ENCODE measurements at regions not wholly inside any gene's neighbourhood (a gene's known extent, or its start where the extent isn't known, plus 50 kb on each side); places are given as distances from the start of the nearest gene placed in this dataset.
A peak's percentile ranks its signal among the peaks of the same experiment; 100 is the strongest.

- no peak for TF ChIP-seq CTCF (IDR thresholded peaks at IDR 0.05)
- H4K20me1 ChIP-seq (ENCODE audit: insufficient read depth, low read length) = no peaks in the 10 kb centered on the region
Measured at GRCh38 chr4:142983589-142983988, 137.5 kb upstream of the INPP4B start.

GRCh38 chr4:142984871-142985585 lies 138.9 kb upstream of the INPP4B start:
- H3K4me2 ChIP-seq (replicated peaks; ENCODE audit: extremely low read depth, low read length, poor library complexity, severe bottlenecking) = no peak overlapping the region
- Mint-ChIP-seq H3K27ac (no peak overlapping the region), H3K9me3 (peaks cover 0 to 4% (median 1%) of the 10 kb centered on the region in 7 donors), H3K4me1 (no peaks in the 10 kb centered on the region), H3K36me3 (no peaks in the 10 kb centered on the region), H3K27me3 (ENCODE audit: low read depth in 3 of 3) (peaks cover 0 to 3% (median 0%) of the 10 kb centered on the region in 3 donors), H3K4me3 (no peak overlapping the region)
- no peaks in the 10 kb centered on the region for H3K36me3 ChIP-seq (replicated peaks in 1 of 2; ENCODE audit: control insufficient read depth in 1 of 2, insufficient read depth in 2 of 2, low read length in 2 of 2)
- peaks cover 0 to 1% of the 10 kb centered on the region in 2 donors for H3K9me3 ChIP-seq (replicated peaks in 1 of 2; ENCODE audit: control insufficient read depth in 1 of 2, insufficient read depth in 1 of 2, low read length in 2 of 2)
- no peak overlapping the region for H2AFZ ChIP-seq (ENCODE audit: insufficient read depth, low read depth, low read length, poor library complexity, severe bottlenecking)
- intact Hi-C loops (cut with micrococcal nuclease) = no loop called here
- H3K9ac ChIP-seq (ENCODE audit: insufficient read depth, low read length, poor library complexity, severe bottlenecking) = no peak overlapping the region
- peak; percentile 24 for TF ChIP-seq CTCF (IDR thresholded peaks at IDR 0.05)
- 40% methylated on average over 1 of the region's 3 CpGs for WGBS (ENCODE audit: insufficient coverage)
- H3K4me1 ChIP-seq (ENCODE audit: control insufficient read depth in 1 of 2, insufficient read depth in 2 of 2, low read length in 2 of 2) = no peaks in the 10 kb centered on the region
- DNase-seq = no peak
- H3K79me2 ChIP-seq (ENCODE audit: insufficient read depth, low read length) = no peaks in the 10 kb centered on the region
- no peaks in the 10 kb centered on the region for H4K20me1 ChIP-seq (ENCODE audit: insufficient read depth, low read length)
- H3K4me3 ChIP-seq (replicated peaks in 1 of 3; ENCODE audit: low read depth in 2 of 3, low read length in 3 of 3) = no peak overlapping the region
- H3K27ac ChIP-seq (ENCODE audit: low read depth in 1 of 2, low read length in 2 of 2) = no peak overlapping the region
- no peaks in the 10 kb centered on the region for H3K27me3 ChIP-seq (ENCODE audit: control insufficient read depth in 2 of 2, insufficient read depth in 2 of 2, low read length in 2 of 2)

More at GRCh38 chr4:142983589-142983988, 137.5 kb upstream of the INPP4B start:
- Mint-ChIP-seq H3K4me3 (no peak overlapping the region), H3K36me3 (no peaks in the 10 kb centered on the region), H3K9me3 (peaks cover 0 to 1% (median 0%) of the 10 kb centered on the region in 7 donors), H3K27me3 (ENCODE audit: low read depth in 3 of 3) (peaks cover 0 to 2% (median 0%) of the 10 kb centered on the region in 3 donors), H3K4me1 (no peaks in the 10 kb centered on the region), H3K27ac (no peak overlapping the region)
- Histone ChIP-seq H3K4me3 (replicated peaks in 1 of 3; ENCODE audit: low read depth in 2 of 3, low read length in 3 of 3) (no peak overlapping the region), H3K27me3 (ENCODE audit: control insufficient read depth in 2 of 2, insufficient read depth in 2 of 2, low read length in 2 of 2) (no peaks in the 10 kb centered on the region), H3K36me3 (replicated peaks in 1 of 2; ENCODE audit: control insufficient read depth in 1 of 2, insufficient read depth in 2 of 2, low read length in 2 of 2) (no peaks in the 10 kb centered on the region), H3K9ac (ENCODE audit: insufficient read depth, low read length, poor library complexity, severe bottlenecking) (no peak overlapping the region), H3K4me1 (ENCODE audit: control insufficient read depth in 1 of 2, insufficient read depth in 2 of 2, low read length in 2 of 2) (no peaks in the 10 kb centered on the region), H3K79me2 (ENCODE audit: insufficient read depth, low read length) (no peaks in the 10 kb centered on the region), H3K4me2 (replicated peaks; ENCODE audit: extremely low read depth, low read length, poor library complexity, severe bottlenecking) (no peak overlapping the region), H2AFZ (ENCODE audit: insufficient read depth, low read depth, low read length, poor library complexity, severe bottlenecking) (no peak overlapping the region), H3K9me3 (replicated peaks in 1 of 2; ENCODE audit: control insufficient read depth in 1 of 2, insufficient read depth in 1 of 2, low read length in 2 of 2) (no peaks in the 10 kb centered on the region), H3K27ac (ENCODE audit: low read depth in 1 of 2, low read length in 2 of 2) (no peak overlapping the region)
- WGBS (ENCODE audit: insufficient coverage) = no CpG with 5 or more reads among the region's 2 CpGs
- intact Hi-C loops (cut with micrococcal nuclease) = no loop called here
- no peak for DNase-seq
